Urothelium cell line (cell line): ENCODE measurements at regions not wholly inside any gene's neighbourhood (a gene's known extent, or its start where the extent isn't known, plus 50 kb on each side); places are given as distances from the start of the nearest gene placed in this dataset.
"Not testable (repeated sequence)": the region's sequence is repeated elsewhere in the genome, so short reads cannot be mapped to it uniquely, and the experiment has no call there.

Experiments
- DNase-seq: peaks from one replicate; pipeline ENCODE4 v3.0.0; 2011; ENCODE audit warnings: low spot score, mixed read lengths
- FAIRE-seq: peaks from 2 replicates; lab custom pipeline; 2011; peaks lifted over from hg19 to GRCh38; lab: Jason Lieb, UNC

- FAIRE-seq: no peak
Observed at GRCh38 chr12:91643763-91644162, 461.1 kb upstream of the DCN start.

GRCh38 chr12:91640021-91640420 is 457.4 kb upstream of the DCN start:
- DNase-seq (no peak), FAIRE-seq (no peak)

More at GRCh38 chr12:91643763-91644162, 461.1 kb upstream of the DCN start:
- no peak for DNase-seq

GRCh38 chr12:91639327-91639726 is 456.7 kb upstream of the DCN start:
- DNase-seq (no peak), FAIRE-seq (no peak)

- no peak for DNase-seq
- no peak for FAIRE-seq
Observed at GRCh38 chr12:91637789-91638624, 455.4 kb upstream of the DCN start.

GRCh38 chr12:91636721-91637120 is 454.1 kb upstream of the DCN start:
- FAIRE-seq (no peak), DNase-seq (no peak)

- not testable (repeated sequence) for FAIRE-seq
Observed at GRCh38 chr12:91634386-91634713, 451.7 kb upstream of the DCN start.

GRCh38 chr12:91633734-91634357 is 451.2 kb upstream of the DCN start:
- FAIRE-seq (no peak), DNase-seq (no peak)

More at GRCh38 chr12:91634386-91634713, 451.7 kb upstream of the DCN start:
- DNase-seq: not testable (repeated sequence)

- no peak for FAIRE-seq
- DNase-seq: no peak
Observed at GRCh38 chr12:91633206-91633605, 450.6 kb upstream of the DCN start.

- DNase-seq: no peak
- FAIRE-seq: no peak
Observed at GRCh38 chr12:91632042-91632786, 449.6 kb upstream of the DCN start.

- FAIRE-seq (no peak), DNase-seq (no peak)
Observed at GRCh38 chr12:91630596-91631293, 448.1 kb upstream of the DCN start.

GRCh38 chr12:91630083-91630482 is 447.5 kb upstream of the DCN start:
- FAIRE-seq (no peak), DNase-seq (no peak)

- no peak for FAIRE-seq
Observed at GRCh38 chr12:91629440-91629839, 446.8 kb upstream of the DCN start.

GRCh38 chr12:91628656-91629055 is 446.0 kb upstream of the DCN start:
- FAIRE-seq: no peak

More at GRCh38 chr12:91629440-91629839, 446.8 kb upstream of the DCN start:
- no peak for DNase-seq

GRCh38 chr12:91627225-91627624 is 444.6 kb upstream of the DCN start:
- DNase-seq (no peak), FAIRE-seq (no peak)

More at GRCh38 chr12:91628656-91629055, 446.0 kb upstream of the DCN start:
- DNase-seq: no peak

GRCh38 chr12:91622981-91623380 is 440.4 kb upstream of the DCN start:
- DNase-seq (no peak), FAIRE-seq (no peak)

GRCh38 chr12:91622037-91622436 is 439.4 kb upstream of the DCN start:
- FAIRE-seq (no peak), DNase-seq (no peak)

- FAIRE-seq (no peak), DNase-seq (no peak)
Observed at GRCh38 chr12:91620992-91621391, 438.4 kb upstream of the DCN start.

- no peak for DNase-seq
- FAIRE-seq: no peak
Observed at GRCh38 chr12:91620422-91620821, 437.8 kb upstream of the DCN start.

GRCh38 chr12:91618281-91618680 is 435.7 kb upstream of the DCN start:
- FAIRE-seq: no peak
- no peak for DNase-seq

- DNase-seq (peak; percentile 5), FAIRE-seq (no peak)
Observed at GRCh38 chr12:91617818-91618217, 435.2 kb upstream of the DCN start.

- DNase-seq (no peak), FAIRE-seq (no peak)
Observed at GRCh38 chr12:91616416-91616815, 433.8 kb upstream of the DCN start.
